Coronary artery (tissue), 2 donors: ENCODE measurements at regions not wholly inside any gene's neighbourhood (a gene's known extent, or its start where the extent isn't known, plus 50 kb on each side); places are given as distances from the start of the nearest gene placed in this dataset.
A peak's percentile ranks its signal among the peaks of the same experiment; 100 is the strongest.

Source experiments
- DNase-seq: peaks from one replicate; pipeline ENCODE4 v3.0.0-alpha.2; 2017; ENCODE audit warnings: low spot score
- H3K27ac ChIP-seq, 2 donors: fragments of 200-600 bp; sonication (generic); one replicate each; pipeline ENCODE4 v1.5.1; 2016 to 2019
- H3K4me3 ChIP-seq: fragments of 200-600 bp; sonication (generic); 2 replicates; pipeline ENCODE4 v1.5.1; 2016; ENCODE audit warnings: mild to moderate bottlenecking, moderate library complexity
- TF ChIP-seq, protein P1 (sequence below): fragments of 200-600 bp; sonication (generic); IDR thresholded peaks from one replicate; pipeline ENCODE4 v1.5.1; 2019; ENCODE audit warnings: antibody characterized with exemption

DNA sequence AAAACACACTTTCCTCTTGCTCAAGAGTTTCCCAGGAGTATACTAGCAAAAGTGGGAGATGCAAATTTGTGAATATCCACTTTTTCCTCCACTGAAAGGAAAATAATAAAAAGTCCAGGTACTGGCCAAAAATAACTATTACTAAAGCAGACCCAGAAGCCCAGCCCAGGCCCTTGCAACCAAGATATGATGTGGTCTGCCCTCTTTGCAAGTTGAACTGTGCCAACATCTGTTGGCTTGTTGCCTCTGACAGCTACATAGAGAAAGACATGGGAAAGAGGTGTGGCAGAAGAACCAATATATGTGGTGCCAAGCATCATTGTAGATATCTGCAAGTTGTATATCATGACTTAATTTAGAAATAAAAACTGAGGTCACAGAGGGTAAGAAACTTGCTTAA is 78.4 kb upstream of the JAG1 start:
- no peak for DNase-seq
- Histone ChIP-seq H3K27ac (no peak overlapping the region), H3K4me3 (no peak overlapping the region)
- TF ChIP-seq, protein P1, sequence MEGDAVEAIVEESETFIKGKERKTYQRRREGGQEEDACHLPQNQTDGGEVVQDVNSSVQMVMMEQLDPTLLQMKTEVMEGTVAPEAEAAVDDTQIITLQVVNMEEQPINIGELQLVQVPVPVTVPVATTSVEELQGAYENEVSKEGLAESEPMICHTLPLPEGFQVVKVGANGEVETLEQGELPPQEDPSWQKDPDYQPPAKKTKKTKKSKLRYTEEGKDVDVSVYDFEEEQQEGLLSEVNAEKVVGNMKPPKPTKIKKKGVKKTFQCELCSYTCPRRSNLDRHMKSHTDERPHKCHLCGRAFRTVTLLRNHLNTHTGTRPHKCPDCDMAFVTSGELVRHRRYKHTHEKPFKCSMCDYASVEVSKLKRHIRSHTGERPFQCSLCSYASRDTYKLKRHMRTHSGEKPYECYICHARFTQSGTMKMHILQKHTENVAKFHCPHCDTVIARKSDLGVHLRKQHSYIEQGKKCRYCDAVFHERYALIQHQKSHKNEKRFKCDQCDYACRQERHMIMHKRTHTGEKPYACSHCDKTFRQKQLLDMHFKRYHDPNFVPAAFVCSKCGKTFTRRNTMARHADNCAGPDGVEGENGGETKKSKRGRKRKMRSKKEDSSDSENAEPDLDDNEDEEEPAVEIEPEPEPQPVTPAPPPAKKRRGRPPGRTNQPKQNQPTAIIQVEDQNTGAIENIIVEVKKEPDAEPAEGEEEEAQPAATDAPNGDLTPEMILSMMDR, result no peak

DNA sequence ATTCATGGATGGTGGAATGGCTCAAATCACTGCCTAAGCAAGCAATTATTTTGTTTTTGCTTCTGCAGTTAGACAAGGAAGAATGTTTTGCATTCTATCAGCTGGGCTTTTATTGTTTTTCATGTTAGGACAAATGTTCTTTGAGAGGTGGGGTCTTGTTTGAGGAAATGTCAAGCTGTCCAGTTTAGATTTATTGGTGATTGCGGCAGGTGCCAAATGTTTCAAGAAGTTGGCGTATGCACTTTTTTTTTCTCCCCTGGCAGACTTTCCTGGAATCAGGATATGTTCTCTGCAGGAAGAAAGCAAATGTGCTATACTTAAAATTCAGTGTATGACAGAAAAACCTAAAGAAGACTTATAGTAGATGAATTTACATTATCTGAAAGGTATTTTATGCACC is 81.0 kb upstream of the JAG1 start:
- DNase-seq, result no peak
- no peak overlapping the region for H3K27ac ChIP-seq
- no peak overlapping the region for H3K4me3 ChIP-seq
- TF ChIP-seq, protein P1, result no peak

GRCh38 chr20:10758446-10758845 is 84.6 kb upstream of the JAG1 start:
- no peak overlapping the region for H3K4me3 ChIP-seq
- no peak for DNase-seq
- no peak overlapping the region for H3K27ac ChIP-seq
- TF ChIP-seq, protein P1, result no peak

DNA sequence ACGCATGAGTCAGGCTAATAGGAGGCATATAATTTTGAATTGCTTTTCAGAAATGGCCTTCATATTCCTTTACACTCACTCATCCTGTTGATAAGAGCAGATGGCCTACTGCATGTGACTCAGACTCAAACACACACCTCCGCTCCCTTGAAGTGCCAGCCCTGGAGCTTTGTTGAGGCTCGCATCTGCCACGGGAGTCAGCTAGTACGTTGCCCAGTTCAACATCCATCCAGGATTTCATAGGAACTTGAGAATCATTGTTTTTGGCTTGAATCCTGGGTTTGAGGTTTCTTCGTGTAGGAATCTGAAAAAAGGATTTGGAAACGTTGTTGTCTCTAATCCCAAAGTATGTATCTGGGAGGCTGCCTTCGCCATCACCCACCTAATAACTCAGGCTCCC is 87.4 kb upstream of the JAG1 start:
- TF ChIP-seq, protein P1, result no peak
- Histone ChIP-seq H3K4me3 (peak overlapping the region; percentile 28), H3K27ac (peak overlapping the region; percentile 75 to 84)
- DNase-seq, result no peak

- DNase-seq, result no peak
- TF ChIP-seq, protein P1, result no peak
- H3K4me3 ChIP-seq, result peak overlapping the region; percentile 28
Observed at GRCh38 chr20:10761786-10762185, 88.0 kb upstream of the JAG1 start.

GRCh38 chr20:10762216-10762615 is 88.4 kb upstream of the JAG1 start:
- H3K4me3 ChIP-seq, result peak overlapping the region; percentile 28
- H3K27ac ChIP-seq, result peak overlapping the region; percentile 75 to 84
- TF ChIP-seq, protein P1, result no peak
- no peak for DNase-seq

More at GRCh38 chr20:10761786-10762185, 88.0 kb upstream of the JAG1 start:
- peak overlapping the region; percentile 75 to 84 for H3K27ac ChIP-seq

- Histone ChIP-seq H3K27ac (no peak overlapping the region), H3K4me3 (no peak overlapping the region)
- DNase-seq, result no peak
- TF ChIP-seq, protein P1, result no peak
Observed at GRCh38 chr20:10763112-10763511, 89.3 kb upstream of the JAG1 start.
